ENCODE measurements at regions not wholly inside any gene's neighbourhood (a gene's known extent, or its start where the extent isn't known, plus 50 kb on each side); places are given as distances from the start of the nearest gene placed in this dataset.

GRCh38 chr6:66362888-66363287 lies 655.9 kb upstream of the EYS start:
- no peak for TF ChIP-seq CTCF (IDR thresholded peaks at IDR 0.05)
- Histone ChIP-seq H3K36me3 (no peaks in the 10 kb centered on the region), H3K27ac (no peak overlapping the region), H3K4me3 (no peak overlapping the region), H3K27me3 (no peaks in the 10 kb centered on the region), H3K9me3 (no peaks in the 10 kb centered on the region), H3K4me1 (no peaks in the 10 kb centered on the region)
- no peak for DNase-seq (ENCODE audit: low spot score)

- Histone ChIP-seq H3K27me3 (no peaks in the 10 kb centered on the region), H3K4me3 (no peak overlapping the region), H3K27ac (no peak overlapping the region), H3K9me3 (no peaks in the 10 kb centered on the region), H3K4me1 (no peaks in the 10 kb centered on the region), H3K36me3 (no peaks in the 10 kb centered on the region)
- no peak for DNase-seq (ENCODE audit: low spot score)
- TF ChIP-seq CTCF (IDR thresholded peaks at IDR 0.05) = no peak
Observed at GRCh38 chr6:66361886-66362285, 654.9 kb upstream of the EYS start.

- Histone ChIP-seq H3K36me3 (no peaks in the 10 kb centered on the region), H3K27me3 (no peaks in the 10 kb centered on the region), H3K9me3 (no peaks in the 10 kb centered on the region), H3K4me1 (no peaks in the 10 kb centered on the region), H3K27ac (no peak overlapping the region), H3K4me3 (no peak overlapping the region)
- no peak for DNase-seq (ENCODE audit: low spot score)
- TF ChIP-seq CTCF (IDR thresholded peaks at IDR 0.05) = no peak
Observed at GRCh38 chr6:66357781-66358180, 650.8 kb upstream of the EYS start.

DNA sequence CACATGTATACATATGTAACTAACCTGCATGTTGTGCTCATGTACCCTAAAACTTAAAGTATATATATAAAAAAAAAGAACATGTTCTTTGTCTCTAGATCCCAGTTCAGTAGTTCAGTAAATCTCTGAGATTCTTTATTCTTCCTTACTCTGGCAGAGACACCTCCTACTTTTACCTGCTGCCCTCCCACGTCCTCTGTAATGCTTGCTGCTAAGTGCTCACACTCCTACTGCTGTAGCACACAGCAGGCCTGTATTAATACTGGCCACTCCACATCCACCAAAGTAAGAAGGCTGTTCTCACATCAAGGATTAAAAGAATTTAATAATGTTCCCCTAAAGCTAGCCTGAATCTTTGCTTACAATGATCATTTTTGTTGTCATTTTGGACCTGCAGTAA lies 648.4 kb upstream of the EYS start:
- Histone ChIP-seq H3K27ac (no peak overlapping the region), H3K36me3 (no peaks in the 10 kb centered on the region), H3K4me3 (no peak overlapping the region), H3K4me1 (no peaks in the 10 kb centered on the region), H3K27me3 (no peaks in the 10 kb centered on the region), H3K9me3 (no peaks in the 10 kb centered on the region)
- TF ChIP-seq CTCF (IDR thresholded peaks at IDR 0.05) = no peak
- DNase-seq (ENCODE audit: low spot score) = no peak

- no peak for TF ChIP-seq CTCF (IDR thresholded peaks at IDR 0.05)
- Histone ChIP-seq H3K27ac (no peak overlapping the region), H3K9me3 (no peaks in the 10 kb centered on the region), H3K36me3 (no peaks in the 10 kb centered on the region), H3K4me1 (no peaks in the 10 kb centered on the region), H3K4me3 (no peak overlapping the region), H3K27me3 (no peaks in the 10 kb centered on the region)
- DNase-seq (ENCODE audit: low spot score) = no peak
Observed at GRCh38 chr6:66344796-66345195, 637.8 kb upstream of the EYS start.

DNA sequence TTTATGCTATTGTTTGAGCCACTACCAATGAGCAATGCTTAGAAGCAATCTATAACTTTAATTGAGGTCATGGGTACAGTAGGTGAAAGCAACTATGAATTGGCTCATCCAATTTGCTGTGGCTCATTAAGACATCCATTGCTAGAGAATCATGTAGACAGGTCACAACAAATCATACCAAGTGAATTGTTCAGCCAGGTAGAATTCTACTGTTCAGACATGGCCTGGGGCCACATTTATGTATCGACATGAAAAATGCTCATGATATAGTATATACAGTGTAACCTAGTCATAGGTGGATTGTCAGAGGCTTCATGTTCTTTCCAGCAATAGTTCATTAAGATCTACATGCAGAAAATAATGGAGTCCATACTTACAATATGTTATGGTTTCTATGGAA lies 633.7 kb upstream of the EYS start:
- no peaks in the 10 kb centered on the region for H3K36me3 ChIP-seq
- no peaks in the 10 kb centered on the region for H3K4me1 ChIP-seq
- no peaks in the 10 kb centered on the region for H3K9me3 ChIP-seq
- no peak for TF ChIP-seq CTCF (IDR thresholded peaks at IDR 0.05)
- H3K4me3 ChIP-seq = no peak overlapping the region
- DNase-seq (ENCODE audit: low spot score) = no peak
- no peaks in the 10 kb centered on the region for H3K27me3 ChIP-seq
- no peak overlapping the region for H3K27ac ChIP-seq

Data from right atrium auricular region (tissue), 2 donors.